AG09319 (cell line): ENCODE measurements at regions not wholly inside any gene's neighbourhood (a gene's known extent, or its start where the extent isn't known, plus 50 kb on each side); places are given as distances from the start of the nearest gene placed in this dataset.

Experiments used
- DNase-seq: peaks from one replicate; pipeline ENCODE4 v3.0.0-alpha.2; 2010; ENCODE audit warnings: low read depth; ENCODE audit errors: extremely low read depth
- CTCF ChIP-seq: IDR thresholded peaks from 2 replicates; pipeline ENCODE4 v1.5.1; 2011; ENCODE audit warnings: low read depth, mild to moderate bottlenecking, inconsistent platforms, low read length, moderate library complexity

GRCh38 chr6:66940003-66940402, 1233.0 kb upstream of the EYS start:
- DNase-seq: no peak
- TF ChIP-seq CTCF: no peak

- TF ChIP-seq CTCF: no peak
- no peak for DNase-seq
Observed at GRCh38 chr6:66937180-66937579, 1230.2 kb upstream of the EYS start.

- no peak for DNase-seq
- TF ChIP-seq CTCF: no peak
Observed at GRCh38 chr6:66935612-66936011, 1228.6 kb upstream of the EYS start.

- TF ChIP-seq CTCF: no peak
Observed at GRCh38 chr6:66931787-66932186, 1224.8 kb upstream of the EYS start.

GRCh38 chr6:66930559-66931290, 1223.7 kb upstream of the EYS start:
- TF ChIP-seq CTCF: no peak
- DNase-seq: no peak

More at GRCh38 chr6:66931787-66932186, 1224.8 kb upstream of the EYS start:
- DNase-seq: no peak

DNA sequence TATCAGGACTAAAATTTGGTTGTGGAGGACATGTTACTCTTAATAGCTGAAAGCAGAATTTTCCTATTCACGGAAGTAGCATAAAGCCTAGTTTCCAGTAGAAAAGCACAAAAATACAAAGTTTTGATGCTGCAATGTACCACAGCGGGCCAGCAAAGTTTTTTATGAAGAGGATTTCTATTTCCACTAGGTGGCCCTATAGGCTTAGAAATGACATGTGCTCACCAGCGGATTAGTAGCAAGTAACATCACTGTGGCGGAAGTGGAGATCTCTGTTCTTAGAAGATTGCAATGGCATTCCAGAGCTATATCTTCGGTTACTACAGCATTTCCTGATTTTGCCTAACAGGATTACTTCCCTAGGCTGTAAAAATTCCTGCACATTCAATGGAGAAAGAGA, 1219.0 kb upstream of the EYS start:
- no peak for TF ChIP-seq CTCF
- no peak for DNase-seq

GRCh38 chr6:66913657-66914056, 1206.6 kb upstream of the EYS start:
- TF ChIP-seq CTCF: no peak
- DNase-seq: no peak
